ENCODE measurements at regions not wholly inside any gene's neighbourhood (a gene's known extent, or its start where the extent isn't known, plus 50 kb on each side); places are given as distances from the start of the nearest gene placed in this dataset.

GRCh38 chr11:92545906-92546471 lies 321.4 kb downstream of the FAT3 start:
- Histone ChIP-seq H3K4me1 (ENCODE audit: control insufficient read depth in 4 of 4, insufficient read depth in 4 of 4, low read length in 3 of 4) (peaks cover 0 to 4% (median 0%) of the 10 kb centered on the region in 4 donors), H3K4me3 (ENCODE audit: low read depth in 1 of 3, low read length in 3 of 3) (no peak overlapping the region), H3K27ac (ENCODE audit: low read depth in 1 of 2, low read length in 2 of 2) (no peak overlapping the region), H3K9me3 (ENCODE audit: control insufficient read depth in 4 of 4, low read length in 3 of 4) (no peaks in the 10 kb centered on the region), H3K9ac (ENCODE audit: low read depth in 1 of 2, low read length in 2 of 2) (no peak overlapping the region), H3K36me3 (ENCODE audit: control insufficient read depth in 4 of 4, insufficient read depth in 3 of 4, low read depth in 1 of 4, low read length in 3 of 4) (no peaks in the 10 kb centered on the region), H3K27me3 (ENCODE audit: control insufficient read depth in 4 of 4, insufficient read depth in 4 of 4, low read length in 3 of 4) (no peaks in the 10 kb centered on the region)
- TF ChIP-seq FOXA2 (IDR thresholded peaks at IDR 0.05): no peak
- TF ChIP-seq YY1 (IDR thresholded peaks at IDR 0.05): no peak
- WGBS: 69% methylated on average over 6 of the region's 6 CpGs
- DNase-seq (ENCODE audit: low spot score): no peak

DNA sequence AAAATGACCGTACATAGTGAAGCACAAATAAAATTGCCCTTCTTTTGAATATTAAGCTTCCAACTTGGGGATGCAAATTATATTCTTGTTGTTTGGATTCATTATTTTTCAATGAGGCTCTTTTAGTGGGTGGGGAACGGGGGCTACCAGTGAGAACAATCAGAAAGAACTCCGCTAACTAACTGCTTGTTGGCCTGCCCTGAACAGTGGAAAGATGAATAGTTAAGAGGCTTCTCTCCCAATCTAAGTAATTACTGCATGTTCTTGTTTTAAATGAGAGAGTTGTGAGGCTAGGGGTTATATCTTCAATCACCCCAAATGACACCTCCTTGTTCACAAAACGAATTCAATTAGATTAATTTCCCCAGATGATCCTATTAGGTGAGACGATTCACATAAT lies 322.0 kb downstream of the FAT3 start:
- no peak overlapping the region for H3K27ac ChIP-seq (ENCODE audit: low read depth in 1 of 2, low read length in 2 of 2)
- H3K9me3 ChIP-seq (ENCODE audit: control insufficient read depth in 4 of 4, low read length in 3 of 4): no peaks in the 10 kb centered on the region
- H3K9ac ChIP-seq (ENCODE audit: low read depth in 1 of 2, low read length in 2 of 2): no peak overlapping the region
- 73% methylated on average over 5 of the region's 5 CpGs for WGBS
- TF ChIP-seq YY1 (IDR thresholded peaks at IDR 0.05) (no peak), REST (IDR thresholded peaks at IDR 0.05) (no peak), HNF4G (IDR thresholded peaks at IDR 0.05) (no peak), TAF1 (conservative IDR thresholded peaks at IDR 0.05) (no peak), RAD21 (IDR thresholded peaks at IDR 0.05) (no peak), JUND (IDR thresholded peaks at IDR 0.05) (no peak), EGR1 (IDR thresholded peaks at IDR 0.05; ENCODE audit: low read depth in 2 of 2) (no peak), ZBTB33 (IDR thresholded peaks at IDR 0.05) (no peak), RXRA (IDR thresholded peaks at IDR 0.05) (no peak)
- DNase-seq (ENCODE audit: low spot score): no peak
- peaks cover 0 to 4% (median 0%) of the 10 kb centered on the region in 4 donors for H3K4me1 ChIP-seq (ENCODE audit: control insufficient read depth in 4 of 4, insufficient read depth in 4 of 4, low read length in 3 of 4)
- no peak overlapping the region for H3K4me3 ChIP-seq (ENCODE audit: low read depth in 1 of 3, low read length in 3 of 3)
- no peaks in the 10 kb centered on the region for H3K36me3 ChIP-seq (ENCODE audit: control insufficient read depth in 4 of 4, insufficient read depth in 3 of 4, low read depth in 1 of 4, low read length in 3 of 4)
- no peaks in the 10 kb centered on the region for H3K27me3 ChIP-seq (ENCODE audit: control insufficient read depth in 4 of 4, insufficient read depth in 4 of 4, low read length in 3 of 4)

- H3K27me3 ChIP-seq (ENCODE audit: control insufficient read depth in 4 of 4, insufficient read depth in 4 of 4, low read length in 3 of 4): no peaks in the 10 kb centered on the region
- TF ChIP-seq JUND (IDR thresholded peaks at IDR 0.05) (no peak), RAD21 (IDR thresholded peaks at IDR 0.05) (peak; percentile 24 to 35)
- H3K4me1 ChIP-seq (ENCODE audit: control insufficient read depth in 4 of 4, insufficient read depth in 4 of 4, low read length in 3 of 4): peaks cover 0 to 4% (median 0%) of the 10 kb centered on the region in 4 donors
- H3K9ac ChIP-seq (ENCODE audit: low read depth in 1 of 2, low read length in 2 of 2): no peak overlapping the region
- no peak overlapping the region for H3K27ac ChIP-seq (ENCODE audit: low read depth in 1 of 2, low read length in 2 of 2)
- no peak overlapping the region for H3K4me3 ChIP-seq (ENCODE audit: low read depth in 1 of 3, low read length in 3 of 3)
- H3K9me3 ChIP-seq (ENCODE audit: control insufficient read depth in 4 of 4, low read length in 3 of 4): no peaks in the 10 kb centered on the region
- DNase-seq (ENCODE audit: low spot score): no peak
- no peaks in the 10 kb centered on the region for H3K36me3 ChIP-seq (ENCODE audit: control insufficient read depth in 4 of 4, insufficient read depth in 3 of 4, low read depth in 1 of 4, low read length in 3 of 4)
These were observed 325.8 kb downstream of the FAT3 start for GRCh38 chr11:92550411-92550810.

Measured in liver (tissue), 7 donors.